RPMI7951 (cell line): ENCODE measurements at regions not wholly inside any gene's neighbourhood (a gene's known extent, or its start where the extent isn't known, plus 50 kb on each side); places are given as distances from the start of the nearest gene placed in this dataset.
"Not testable (repeated sequence)": the region's sequence is repeated elsewhere in the genome, so short reads cannot be mapped to it uniquely, and the experiment has no call there.

Source experiments
- DNase-seq: peaks from one replicate; pipeline ENCODE4 v3.0.0-alpha.2; 2012; ENCODE audit warnings: low read depth

- not testable (repeated sequence) for DNase-seq
Measured at GRCh38 chr2:89537862-89538261, 846.4 kb downstream of the RPIA start.

- DNase-seq = not testable (repeated sequence)
Measured at GRCh38 chr2:89544110-89544509, 852.6 kb downstream of the RPIA start.

GRCh38 chr2:89579154-89579553 is 887.7 kb downstream of the RPIA start:
- DNase-seq = not testable (repeated sequence)

GRCh38 chr2:89582816-89583215 is 891.3 kb downstream of the RPIA start:
- DNase-seq = not testable (repeated sequence)

GRCh38 chr2:89584046-89584445 is 892.6 kb downstream of the RPIA start:
- not testable (repeated sequence) for DNase-seq

- DNase-seq = not testable (repeated sequence)
Measured at GRCh38 chr2:89584868-89585557, 893.5 kb downstream of the RPIA start.

- peak; percentile 68 for DNase-seq
Measured at GRCh38 chr2:89585558-89585920, 894.1 kb downstream of the RPIA start.

- not testable (repeated sequence) for DNase-seq
Measured at GRCh38 chr2:89599843-89600242, 908.4 kb downstream of the RPIA start.

GRCh38 chr2:89606514-89606913 is 915.0 kb downstream of the RPIA start:
- not testable (repeated sequence) for DNase-seq

GRCh38 chr2:89610207-89610926 is 918.9 kb downstream of the RPIA start:
- not testable (repeated sequence) for DNase-seq

- DNase-seq = not testable (repeated sequence)
Measured at GRCh38 chr2:89610927-89611515, 919.5 kb downstream of the RPIA start.

GRCh38 chr2:89611710-89612109 is 920.2 kb downstream of the RPIA start:
- DNase-seq = not testable (repeated sequence)

- DNase-seq = not testable (repeated sequence)
Measured at GRCh38 chr2:89649268-89649667, 957.8 kb downstream of the RPIA start.

- not testable (repeated sequence) for DNase-seq
Measured at GRCh38 chr2:89679254-89679653, 987.8 kb downstream of the RPIA start.
